IgD-negative memory B cell (primary cell): ENCODE measurements at regions not wholly inside any gene's neighbourhood (a gene's known extent, or its start where the extent isn't known, plus 50 kb on each side); places are given as distances from the start of the nearest gene placed in this dataset.
"Not testable (repeated sequence)": the region's sequence is repeated elsewhere in the genome, so short reads cannot be mapped to it uniquely, and the experiment has no call there.

Experiments
- H3K27ac Mint-ChIP-seq, 3 donors: one replicate each; pipeline ENCODE4 v1.8.0; 2020 to 2022; ENCODE audit warnings: mild to moderate bottlenecking in 3 of 3, mixed read lengths in 3 of 3, moderate library complexity in 1 of 3
- H3K27me3 Mint-ChIP-seq: one replicate; pipeline ENCODE4 v1.8.0; 2021; ENCODE audit warnings: mixed read lengths
- H3K36me3 Mint-ChIP-seq: one replicate; pipeline ENCODE4 v1.8.0; 2020; ENCODE audit warnings: mild to moderate bottlenecking, mixed read lengths
- H3K4me1 Mint-ChIP-seq, 3 donors: one replicate each; pipeline ENCODE4 v1.8.0; 2020 to 2022; ENCODE audit warnings: mixed read lengths in 3 of 3, mild to moderate bottlenecking in 1 of 3
- H3K4me3 Mint-ChIP-seq, 4 donors: one replicate each; pipeline ENCODE4 v1.8.0; 2020 to 2022; ENCODE audit warnings: mild to moderate bottlenecking in 4 of 4, mixed read lengths in 4 of 4, moderate library complexity in 3 of 4
- H3K9me3 Mint-ChIP-seq, 3 donors: one replicate each; pipeline ENCODE4 v1.8.0; 2020 to 2021; ENCODE audit warnings: mixed read lengths in 3 of 3, mild to moderate bottlenecking in 1 of 3

GRCh38 chr5:17020678-17021601 is 84.9 kb upstream of the MYO10 start:
- H3K4me3 Mint-ChIP-seq = no peak overlapping the region

GRCh38 chr5:17021602-17021932 is 85.5 kb upstream of the MYO10 start:
- peaks cover 0 to 1% (median 0%) of the 10 kb centered on the region in 3 donors for H3K4me1 Mint-ChIP-seq
- H3K36me3 Mint-ChIP-seq = peaks cover 2% of the 10 kb centered on the region
- peaks cover 0 to 4% (median 0%) of the 10 kb centered on the region in 3 donors for H3K9me3 Mint-ChIP-seq
- no peaks in the 10 kb centered on the region for H3K27me3 Mint-ChIP-seq
- H3K4me3 Mint-ChIP-seq = no peak overlapping the region
- no peak overlapping the region for H3K27ac Mint-ChIP-seq

More at GRCh38 chr5:17020678-17021601, 84.9 kb upstream of the MYO10 start:
- Mint-ChIP-seq H3K4me1 (peaks cover 0 to 1% (median 0%) of the 10 kb centered on the region in 3 donors), H3K9me3 (peaks cover 0 to 3% (median 0%) of the 10 kb centered on the region in 3 donors), H3K27ac (no peak overlapping the region), H3K36me3 (no peaks in the 10 kb centered on the region), H3K27me3 (no peaks in the 10 kb centered on the region)

GRCh38 chr5:17022296-17022695 is 86.2 kb upstream of the MYO10 start:
- Mint-ChIP-seq H3K9me3 (peaks cover 0 to 4% (median 0%) of the 10 kb centered on the region in 3 donors), H3K27ac (no peak overlapping the region), H3K36me3 (peaks cover 3% of the 10 kb centered on the region), H3K27me3 (no peaks in the 10 kb centered on the region), H3K4me1 (peaks cover 0 to 1% (median 0%) of the 10 kb centered on the region in 3 donors), H3K4me3 (no peak overlapping the region)

GRCh38 chr5:17024686-17025180 is 88.6 kb upstream of the MYO10 start:
- Mint-ChIP-seq H3K27ac (no peak overlapping the region), H3K4me1 (no peaks in the 10 kb centered on the region), H3K36me3 (peaks cover 3% of the 10 kb centered on the region), H3K4me3 (no peak overlapping the region), H3K9me3 (peaks cover 1 to 7% (median 4%) of the 10 kb centered on the region in 3 donors), H3K27me3 (no peaks in the 10 kb centered on the region)

DNA sequence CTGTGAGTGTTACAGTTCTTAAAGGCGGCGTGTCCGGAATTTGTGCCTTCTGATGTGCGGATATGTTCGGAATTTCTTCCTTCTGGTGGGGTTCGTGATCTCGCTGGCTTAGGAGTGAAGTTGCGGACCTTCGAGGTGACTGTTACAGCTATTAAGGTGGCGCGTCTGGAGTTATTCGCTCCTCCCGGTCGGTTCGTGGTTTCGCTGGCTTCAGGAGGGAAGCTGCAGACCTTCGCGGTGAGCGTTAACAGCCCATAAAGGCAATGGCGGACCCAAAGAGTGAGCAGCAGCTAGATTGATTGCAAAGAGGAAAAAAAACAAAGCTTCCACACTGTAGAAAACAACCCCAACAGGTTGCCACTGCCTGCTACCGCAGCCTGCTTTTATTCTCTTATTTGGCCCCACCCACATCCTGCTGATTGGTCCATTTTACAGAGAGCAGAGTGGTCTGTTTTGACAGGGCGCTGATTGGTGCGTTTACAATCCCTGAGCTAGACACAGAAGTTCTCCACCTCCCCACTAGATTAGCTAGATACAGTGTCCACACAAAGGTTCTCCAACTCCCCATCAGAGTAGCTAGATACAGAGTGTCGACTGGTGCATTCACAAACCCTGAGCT is 95.7 kb upstream of the MYO10 start:
- H3K27ac Mint-ChIP-seq = peak overlapping the region in 1 of 3 donors; percentile 5
- not testable (repeated sequence) for H3K4me3 Mint-ChIP-seq, H3K4me1 Mint-ChIP-seq, H3K9me3 Mint-ChIP-seq, H3K36me3 Mint-ChIP-seq, H3K27me3 Mint-ChIP-seq

- not testable (repeated sequence) for H3K27ac Mint-ChIP-seq, H3K36me3 Mint-ChIP-seq, H3K4me3 Mint-ChIP-seq, H3K9me3 Mint-ChIP-seq, H3K27me3 Mint-ChIP-seq, H3K4me1 Mint-ChIP-seq
Measured at GRCh38 chr5:17032314-17032985, 96.4 kb upstream of the MYO10 start.

GRCh38 chr5:17034992-17035391 is 98.9 kb upstream of the MYO10 start:
- H3K9me3 Mint-ChIP-seq, H3K4me3 Mint-ChIP-seq, H3K36me3 Mint-ChIP-seq, H3K27ac Mint-ChIP-seq, H3K4me1 Mint-ChIP-seq, H3K27me3 Mint-ChIP-seq: not testable (repeated sequence)

- Mint-ChIP-seq H3K27me3 (no peaks in the 10 kb centered on the region), H3K4me3 (no peak overlapping the region), H3K27ac (peak overlapping the region in 1 of 3 donors; percentile 62), H3K36me3 (no peaks in the 10 kb centered on the region), H3K4me1 (no peaks in the 10 kb centered on the region), H3K9me3 (peaks cover 0 to 2% (median 2%) of the 10 kb centered on the region in 3 donors)
Measured at GRCh38 chr5:17037751-17038150, 101.7 kb upstream of the MYO10 start.

DNA sequence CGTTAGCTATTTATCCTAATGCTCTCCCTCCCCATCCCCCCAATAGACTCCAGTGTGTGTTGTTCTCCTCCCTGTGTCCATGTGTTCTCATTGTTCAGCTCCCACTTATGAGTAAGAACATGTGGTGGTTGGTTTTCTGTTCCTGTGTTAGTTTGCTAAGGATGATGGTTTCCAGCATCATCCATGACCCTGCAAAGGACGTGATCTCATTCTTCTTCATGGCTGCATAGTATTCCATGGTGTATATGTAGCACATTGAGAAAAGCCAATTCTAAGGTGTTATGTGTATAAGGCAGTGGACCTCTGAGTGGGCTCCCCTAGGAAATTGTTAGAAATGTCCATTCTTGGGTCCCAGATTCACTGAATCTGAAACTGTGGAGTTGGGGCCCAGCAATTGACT is 103.1 kb upstream of the MYO10 start:
- H3K4me3 Mint-ChIP-seq = no peak overlapping the region

DNA sequence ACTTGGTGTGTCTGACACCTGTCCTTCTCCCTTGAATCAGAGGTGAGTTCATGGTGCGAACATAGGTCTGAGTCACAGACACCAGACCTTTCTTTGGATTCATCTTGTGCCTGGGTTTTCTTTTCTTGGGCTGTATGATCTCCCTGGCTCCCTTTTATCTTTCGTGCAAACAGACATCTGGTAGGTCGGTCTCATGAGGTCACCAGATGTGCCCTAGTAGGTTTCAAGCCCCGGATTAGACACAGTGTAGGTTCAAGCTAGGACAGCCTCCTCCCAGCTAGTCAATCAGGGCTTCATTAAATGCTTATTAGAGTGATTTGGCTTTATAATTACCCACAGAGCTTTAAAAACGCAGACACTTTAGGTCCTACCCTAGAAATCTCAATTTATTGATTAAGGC is 106.0 kb upstream of the MYO10 start:
- Mint-ChIP-seq H3K4me1 (no peaks in the 10 kb centered on the region), H3K36me3 (no peaks in the 10 kb centered on the region), H3K4me3 (no peak overlapping the region), H3K27ac (no peak overlapping the region), H3K27me3 (no peaks in the 10 kb centered on the region), H3K9me3 (peaks cover 0 to 4% (median 0%) of the 10 kb centered on the region in 3 donors)

More for the DNA sequence above, 103.1 kb upstream of the MYO10 start:
- no peaks in the 10 kb centered on the region for H3K36me3 Mint-ChIP-seq
- no peak overlapping the region for H3K27ac Mint-ChIP-seq
- H3K4me1 Mint-ChIP-seq = no peaks in the 10 kb centered on the region
- no peaks in the 10 kb centered on the region for H3K27me3 Mint-ChIP-seq
- H3K9me3 Mint-ChIP-seq = peaks cover 0 to 2% (median 0%) of the 10 kb centered on the region in 3 donors

GRCh38 chr5:17046320-17046719 is 110.2 kb upstream of the MYO10 start:
- Mint-ChIP-seq H3K27ac (no peak overlapping the region), H3K36me3 (no peaks in the 10 kb centered on the region), H3K9me3 (peaks cover 0 to 3% (median 2%) of the 10 kb centered on the region in 3 donors), H3K27me3 (no peaks in the 10 kb centered on the region), H3K4me3 (no peak overlapping the region), H3K4me1 (no peaks in the 10 kb centered on the region)

- no peaks in the 10 kb centered on the region for H3K27me3 Mint-ChIP-seq
- H3K4me3 Mint-ChIP-seq = no peak overlapping the region
- H3K27ac Mint-ChIP-seq = no peak overlapping the region
- no peaks in the 10 kb centered on the region for H3K36me3 Mint-ChIP-seq
- H3K4me1 Mint-ChIP-seq = no peaks in the 10 kb centered on the region
- H3K9me3 Mint-ChIP-seq = peaks cover 0 to 3% (median 2%) of the 10 kb centered on the region in 3 donors
Measured at GRCh38 chr5:17050236-17050635, 114.1 kb upstream of the MYO10 start.

GRCh38 chr5:17054911-17055310 is 118.8 kb upstream of the MYO10 start:
- no peaks in the 10 kb centered on the region for H3K4me1 Mint-ChIP-seq
- H3K36me3 Mint-ChIP-seq = no peaks in the 10 kb centered on the region
- H3K9me3 Mint-ChIP-seq = peaks cover 0 to 3% (median 0%) of the 10 kb centered on the region in 3 donors
- no peaks in the 10 kb centered on the region for H3K27me3 Mint-ChIP-seq
- H3K27ac Mint-ChIP-seq = no peak overlapping the region
- H3K4me3 Mint-ChIP-seq = no peak overlapping the region

DNA sequence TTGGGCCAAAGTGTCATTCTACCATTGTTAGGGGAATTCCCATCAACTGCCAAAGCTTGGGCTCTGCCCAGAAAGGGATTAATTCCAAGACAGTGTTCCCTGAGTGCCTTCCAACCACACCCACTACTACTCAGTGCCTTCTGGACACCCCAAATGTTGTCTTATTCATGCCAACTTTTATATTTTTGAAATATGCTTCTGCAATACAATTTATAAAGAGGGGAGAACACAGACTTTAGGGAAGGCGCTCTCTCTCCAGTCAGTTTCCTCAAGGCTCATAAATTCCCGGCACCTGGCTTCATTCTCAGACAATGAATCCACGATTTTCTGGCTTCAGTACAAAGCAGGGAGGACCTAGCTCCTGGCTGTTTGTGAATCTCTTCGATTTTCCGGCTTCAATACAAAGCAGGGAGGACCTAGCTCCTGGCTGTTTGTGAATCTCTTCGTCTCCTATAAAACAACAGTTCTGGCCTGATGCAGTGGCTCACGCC is 120.1 kb upstream of the MYO10 start:
- H3K27me3 Mint-ChIP-seq = no peaks in the 10 kb centered on the region

DNA sequence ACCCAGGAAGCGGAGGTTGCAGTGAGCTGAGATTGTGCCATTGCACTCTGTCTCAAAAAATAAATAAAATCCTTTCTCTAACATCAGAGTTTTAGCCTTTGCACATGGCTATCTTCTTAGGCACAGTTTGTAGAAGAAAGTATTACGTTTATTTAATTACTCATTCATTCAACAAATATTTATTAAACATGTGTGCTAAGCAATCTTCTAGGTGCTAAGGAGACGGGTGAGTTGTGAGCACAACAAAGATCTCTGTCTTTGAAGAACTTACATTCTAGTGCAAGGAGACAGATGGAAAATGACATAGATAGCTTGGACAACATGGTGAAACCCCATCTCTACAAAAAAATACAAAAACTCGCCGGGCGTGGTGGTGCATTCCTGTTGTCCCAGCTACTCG is 122.3 kb upstream of the MYO10 start:
- Mint-ChIP-seq H3K36me3 (no peaks in the 10 kb centered on the region), H3K27ac (no peak overlapping the region), H3K9me3 (peaks cover 0 to 3% (median 0%) of the 10 kb centered on the region in 3 donors), H3K27me3 (no peaks in the 10 kb centered on the region), H3K4me1 (no peaks in the 10 kb centered on the region), H3K4me3 (no peak overlapping the region)

More for the DNA sequence above, 120.1 kb upstream of the MYO10 start:
- peaks cover 0 to 3% (median 0%) of the 10 kb centered on the region in 3 donors for H3K9me3 Mint-ChIP-seq
- no peaks in the 10 kb centered on the region for H3K36me3 Mint-ChIP-seq
- no peak overlapping the region for H3K27ac Mint-ChIP-seq
- H3K4me1 Mint-ChIP-seq = no peaks in the 10 kb centered on the region
- H3K4me3 Mint-ChIP-seq = peak overlapping the region in 1 of 4 donors; percentile 67
